ENCODE measurements at regions not wholly inside any gene's neighbourhood (a gene's known extent, or its start where the extent isn't known, plus 50 kb on each side); places are given as distances from the start of the nearest gene placed in this dataset.

DNA sequence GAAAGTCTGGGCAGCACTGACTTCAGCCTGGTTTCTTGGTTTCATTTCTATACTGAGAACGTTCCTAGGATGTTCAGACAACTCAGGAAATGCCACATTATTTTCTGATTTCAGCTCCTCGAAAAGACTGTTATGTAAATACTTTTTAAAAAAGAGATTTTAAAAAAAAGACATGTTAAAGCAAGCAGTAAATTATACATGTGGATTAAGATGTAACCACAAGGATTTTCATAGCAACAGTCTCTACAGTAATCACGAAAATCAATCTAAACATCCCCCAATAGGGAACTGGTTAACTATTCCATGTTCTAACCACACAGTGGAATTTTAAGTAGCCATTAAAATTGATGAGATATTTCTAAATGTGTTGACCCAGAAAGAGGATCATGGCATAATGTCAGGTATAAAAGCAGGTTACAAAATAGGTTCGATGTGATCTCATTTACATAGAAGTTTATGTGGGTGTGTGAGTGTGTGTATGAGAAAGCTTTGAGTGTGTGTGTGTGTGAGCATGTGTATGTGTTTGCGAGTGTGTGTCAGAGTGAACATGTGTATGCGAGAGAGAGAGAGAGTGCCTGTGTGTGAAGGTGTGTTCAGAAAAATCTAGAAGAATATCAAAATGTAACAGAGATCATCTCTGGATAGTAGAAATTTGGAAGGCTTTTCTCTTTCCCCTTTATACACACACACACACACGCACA, 63.0 kb upstream of the ERCC4 start:
- no peak for DNase-seq (ENCODE audit: low spot score)
- FAIRE-seq, result no peak

DNA sequence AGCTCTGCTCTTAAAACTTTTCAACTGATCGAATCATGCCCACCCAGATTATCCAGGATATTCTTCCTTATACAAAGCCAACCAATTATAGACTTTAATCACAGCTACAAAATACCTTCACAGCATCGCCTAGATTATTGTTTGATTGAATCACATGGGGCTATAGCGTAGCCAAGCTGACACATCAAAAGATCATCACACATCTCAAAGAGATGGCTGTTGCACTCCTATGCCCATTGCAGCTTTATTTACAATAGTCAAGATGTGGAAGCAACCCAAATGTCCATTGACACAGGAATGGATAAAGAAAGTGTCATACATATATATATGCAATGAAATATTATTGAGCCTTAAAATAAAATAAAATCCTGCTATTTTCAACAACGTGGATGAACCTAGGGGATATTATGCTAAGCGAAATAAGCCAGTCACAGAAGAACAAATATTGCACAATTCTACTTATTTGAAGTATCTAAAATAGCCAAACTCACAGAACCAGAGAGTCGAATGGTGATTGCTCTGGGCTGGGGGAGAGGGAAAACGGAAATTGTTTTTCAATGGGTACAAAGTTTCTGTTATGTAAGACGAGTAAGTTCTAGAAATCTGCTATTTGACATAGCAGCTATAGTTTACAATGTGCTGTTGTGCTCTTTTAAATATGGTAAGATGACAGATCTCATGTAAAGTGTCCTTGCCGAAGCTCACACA, 60.9 kb upstream of the ERCC4 start:
- DNase-seq (ENCODE audit: low spot score) (no peak), FAIRE-seq (no peak)

- DNase-seq (ENCODE audit: low spot score) (no peak), FAIRE-seq (no peak)
Measured at GRCh38 chr16:13863075-13863765, 56.7 kb upstream of the ERCC4 start.

DNA sequence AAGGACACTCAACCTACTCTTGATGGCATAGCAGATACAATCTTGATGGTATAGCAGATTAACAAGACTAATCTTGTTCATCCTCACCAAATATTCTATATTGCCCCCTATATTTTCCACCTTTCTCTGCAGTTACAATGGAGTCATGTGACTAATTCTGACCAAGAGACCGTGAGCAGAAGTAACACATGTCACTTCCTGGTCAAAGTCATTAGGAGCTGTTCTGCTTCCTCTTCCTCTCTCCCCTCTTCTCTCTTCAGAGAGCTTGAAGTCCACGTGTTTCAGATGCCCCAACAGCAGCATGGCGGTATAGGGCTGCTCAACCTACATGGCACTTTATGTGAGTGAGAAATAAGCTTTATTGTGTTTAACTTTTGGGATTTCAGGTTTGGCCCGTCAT, 55.3 kb upstream of the ERCC4 start:
- no peak for FAIRE-seq
- no peak for DNase-seq (ENCODE audit: low spot score)

GRCh38 chr16:13866073-13866472, 53.9 kb upstream of the ERCC4 start:
- DNase-seq (ENCODE audit: low spot score) (peak; percentile 66), FAIRE-seq (peak; percentile 17)

Measured in urothelium cell line (cell line).